Endothelial cell of umbilical vein (primary cell): ENCODE measurements at regions not wholly inside any gene's neighbourhood (a gene's known extent, or its start where the extent isn't known, plus 50 kb on each side); places are given as distances from the start of the nearest gene placed in this dataset.

Experiments used
- BruUV-seq: library from RNA; stranded (reverse); fragments of 400-500 nt; replicated peaks from 2 replicates; lab custom pipeline; 2021; lab: Mats Ljungman, UMichigan
- CTCF ChIA-PET: fragments of 300-600, 350-600 bp; sonication (Branson Sonifier 250); formaldehyde crosslinking; loops from one replicate; lab custom pipeline; 2021; ENCODE audit warnings: antibody characterized with exemption, inconsistent platforms; lab: Charles Lee
- POLR2A ChIA-PET: fragments of 300-600, 350-600 bp; sonication (Branson Sonifier 250); formaldehyde crosslinking; loops from one replicate; lab custom pipeline; 2021; ENCODE audit warnings: antibody characterized with exemption, inconsistent platforms; lab: Charles Lee
- DNase-seq: peaks from one replicate; pipeline ENCODE4 v3.0.0-alpha.2; 2011; ENCODE audit warnings: low read depth, low spot score
- FAIRE-seq: peaks from 2 replicates; lab custom pipeline; 2011; peaks lifted over from hg19 to GRCh38; lab: Jason Lieb, UNC
- H2AFZ ChIP-seq: 2 replicates; pipeline ENCODE4 v1.6.0; 2012; ENCODE audit warnings: low read depth, low read length, control low read depth, inconsistent platforms
- H3K27ac ChIP-seq: 2 replicates; pipeline ENCODE4 v1.5.1; 2011; ENCODE audit warnings: low read depth, mild to moderate bottlenecking, control low read depth, low read length, moderate library complexity; ENCODE audit not compliant: insufficient read depth
- H3K27me3 ChIP-seq, 2 experiments: 2 replicates each; pipeline versions ENCODE4 v1.6.0 to v1.6.1; 2011; ENCODE audit warnings: low read length in 2 of 2, mixed read lengths in 1 of 2; ENCODE audit not compliant: control insufficient read depth in 2 of 2, insufficient read depth in 2 of 2
- H3K36me3 ChIP-seq, 2 experiments: 2 replicates in 1 of 2; 3 replicates in 1 of 2; pipeline ENCODE4 v1.5.1; 2011; ENCODE audit warnings: low read length in 2 of 2, mild to moderate bottlenecking in 1 of 2, moderate library complexity in 1 of 2; ENCODE audit not compliant: control insufficient read depth in 2 of 2, insufficient read depth in 2 of 2; ENCODE audit errors: extremely low read depth in 1 of 2
- H3K4me1 ChIP-seq: 3 replicates; pipeline ENCODE4 v1.5.1; 2011; ENCODE audit warnings: mild to moderate bottlenecking, low read length; ENCODE audit not compliant: control insufficient read depth, insufficient read depth; ENCODE audit errors: extremely low read depth
- H3K4me2 ChIP-seq: 2 replicates; pipeline ENCODE4 v1.6.1; 2011; ENCODE audit warnings: low read length, control low read depth, mixed read lengths; ENCODE audit not compliant: insufficient read depth
- H3K4me3 ChIP-seq, 3 experiments: fragments of 200-600 bp in 1 of 3; sonication (generic), shearing (Covaris generic) in 1 of 3; replicated peaks in 1 of 3; 2 replicates each; pipeline ENCODE4 v1.5.1; 2011 to 2016; ENCODE audit warnings: control low read depth in 3 of 3, low read length in 3 of 3, mild to moderate bottlenecking in 2 of 3, inconsistent platforms in 1 of 3, low read depth in 1 of 3, moderate library complexity in 1 of 3; ENCODE audit not compliant: insufficient read depth in 1 of 3
- H3K79me2 ChIP-seq: 2 replicates; pipeline ENCODE4 v1.6.0; 2012; ENCODE audit warnings: low read length, inconsistent platforms; ENCODE audit not compliant: control insufficient read depth, insufficient read depth
- H3K9ac ChIP-seq: replicated peaks from 2 replicates; pipeline ENCODE3; 2011; ENCODE audit warnings: low read length, control low read depth; ENCODE audit not compliant: insufficient read depth; ENCODE audit errors: extremely low read depth
- H3K9me1 ChIP-seq: replicated peaks from 3 replicates; pipeline ENCODE4 v1.6.0; 2011; ENCODE audit warnings: mild to moderate bottlenecking, low read length; ENCODE audit not compliant: control insufficient read depth, insufficient read depth; ENCODE audit errors: extremely low read depth
- H3K9me3 ChIP-seq: replicated peaks from 2 replicates; pipeline ENCODE4 v1.5.1; 2012; ENCODE audit warnings: low read length, inconsistent platforms; ENCODE audit not compliant: control insufficient read depth, insufficient read depth
- H4K20me1 ChIP-seq: replicated peaks from 2 replicates; pipeline ENCODE3; 2011; ENCODE audit warnings: mild to moderate bottlenecking, low read length; ENCODE audit not compliant: control insufficient read depth, insufficient read depth; ENCODE audit errors: extremely low read depth
- EZH2 ChIP-seq: IDR thresholded peaks from 2 replicates; pipeline ENCODE4 v1.6.1; 2012; ENCODE audit warnings: borderline replicate concordance, low read depth, mild to moderate bottlenecking, moderate library complexity, low read length, inconsistent platforms; ENCODE audit not compliant: severe bottlenecking
- FOS ChIP-seq: IDR thresholded peaks from 2 replicates; pipeline ENCODE4 v1.6.1; 2011; ENCODE audit warnings: mild to moderate bottlenecking, low read length, moderate library complexity, borderline replicate concordance; ENCODE audit not compliant: insufficient read depth
- GATA2 ChIP-seq: IDR thresholded peaks from 2 replicates; pipeline ENCODE4 v1.7.0; 2011; ENCODE audit warnings: low read depth, mild to moderate bottlenecking, moderate library complexity, mixed read lengths, low read length; ENCODE audit not compliant: insufficient read length, insufficient read depth
- JUN ChIP-seq: IDR thresholded peaks from 2 replicates; pipeline ENCODE4 v1.6.1; 2011; ENCODE audit warnings: borderline replicate concordance, low read depth; ENCODE audit not compliant: insufficient read length, insufficient read depth
- MYC ChIP-seq: IDR thresholded peaks from one replicate; pipeline ENCODE4 v1.6.1; 2011; ENCODE audit warnings: mild to moderate bottlenecking, low read depth, low read length
- POLR2A ChIP-seq: IDR thresholded peaks from 2 replicates; pipeline ENCODE4 v1.6.1; 2012; ENCODE audit warnings: low read depth, mild to moderate bottlenecking, control low read depth, low read length
- POLR2AphosphoS5 ChIP-seq: IDR thresholded peaks from 2 replicates; pipeline ENCODE4 v1.6.1; 2012; ENCODE audit warnings: low read depth, mild to moderate bottlenecking, control low read depth, low read length, moderate library complexity; ENCODE audit not compliant: insufficient read depth
- dilution Hi-C: fragments of 300-500 bp; cut with MboI; formaldehyde crosslinking; loops from one replicate; pipeline ENCODE4 v1.15.0; 2019; ENCODE audit warnings: low sequenced_read_pairs; ENCODE audit not compliant: extremely low pct_ligation_motif_present
- intact Hi-C: fragments of 100-400 bp; cut with micrococcal nuclease; formaldehyde crosslinking; loops from one replicate; pipeline ENCODE4 v1.10.0; 2022
- TF ChIP-seq, protein P1 (sequence below), 2 donors: IDR thresholded peaks; 1 replicate in 1 of 2; 2 replicates in 1 of 2; pipeline ENCODE4 v1.5.1; 2011; ENCODE audit warnings: low read length in 2 of 2, mild to moderate bottlenecking in 2 of 2, moderate library complexity in 2 of 2, control low read depth in 1 of 2, inconsistent platforms in 1 of 2, low read depth in 1 of 2; ENCODE audit not compliant: insufficient read depth in 1 of 2; ENCODE audit errors: extremely low read depth in 1 of 2
- TF ChIP-seq, protein P2 (sequence below): IDR thresholded peaks from 2 replicates; pipeline ENCODE4 v1.6.1; 2011; ENCODE audit not compliant: insufficient read depth, insufficient read length

DNA sequence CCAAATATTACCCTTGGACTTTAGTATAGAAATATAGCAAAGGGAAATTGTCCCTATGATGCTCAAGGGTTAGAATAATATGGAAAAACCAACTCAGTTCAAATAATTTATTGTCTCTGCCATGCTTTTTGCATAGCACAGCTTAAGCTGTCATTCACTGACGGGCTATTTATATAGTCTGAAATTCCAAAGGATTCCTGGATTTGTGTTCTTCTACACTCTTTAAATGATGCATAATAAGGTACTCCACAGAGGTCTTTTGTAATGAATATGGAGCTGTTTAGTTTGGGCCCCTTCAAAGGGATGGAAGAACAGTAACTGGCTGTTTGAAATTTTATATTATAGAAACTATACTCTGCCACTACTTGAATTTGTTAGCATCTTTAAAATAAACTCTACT lies 276.6 kb upstream of the FERD3L start:
- no peaks in the 10 kb centered on the region for H3K27me3 ChIP-seq
- intact Hi-C loops (no loop called here), dilution Hi-C loops (no loop called here)
- no peak for TF ChIP-seq POLR2A
- TF ChIP-seq, protein P1, sequence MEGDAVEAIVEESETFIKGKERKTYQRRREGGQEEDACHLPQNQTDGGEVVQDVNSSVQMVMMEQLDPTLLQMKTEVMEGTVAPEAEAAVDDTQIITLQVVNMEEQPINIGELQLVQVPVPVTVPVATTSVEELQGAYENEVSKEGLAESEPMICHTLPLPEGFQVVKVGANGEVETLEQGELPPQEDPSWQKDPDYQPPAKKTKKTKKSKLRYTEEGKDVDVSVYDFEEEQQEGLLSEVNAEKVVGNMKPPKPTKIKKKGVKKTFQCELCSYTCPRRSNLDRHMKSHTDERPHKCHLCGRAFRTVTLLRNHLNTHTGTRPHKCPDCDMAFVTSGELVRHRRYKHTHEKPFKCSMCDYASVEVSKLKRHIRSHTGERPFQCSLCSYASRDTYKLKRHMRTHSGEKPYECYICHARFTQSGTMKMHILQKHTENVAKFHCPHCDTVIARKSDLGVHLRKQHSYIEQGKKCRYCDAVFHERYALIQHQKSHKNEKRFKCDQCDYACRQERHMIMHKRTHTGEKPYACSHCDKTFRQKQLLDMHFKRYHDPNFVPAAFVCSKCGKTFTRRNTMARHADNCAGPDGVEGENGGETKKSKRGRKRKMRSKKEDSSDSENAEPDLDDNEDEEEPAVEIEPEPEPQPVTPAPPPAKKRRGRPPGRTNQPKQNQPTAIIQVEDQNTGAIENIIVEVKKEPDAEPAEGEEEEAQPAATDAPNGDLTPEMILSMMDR (IDR thresholded peaks at IDR 0.05; ENCODE audit: extremely low read depth in 1 of 2, insufficient read depth in 1 of 2, low read depth in 1 of 2, low read length in 2 of 2), result no peak
- TF ChIP-seq GATA2, result no peak
- TF ChIP-seq EZH2, result no peak
- TF ChIP-seq JUN, result no peak
- TF ChIP-seq, protein P2, sequence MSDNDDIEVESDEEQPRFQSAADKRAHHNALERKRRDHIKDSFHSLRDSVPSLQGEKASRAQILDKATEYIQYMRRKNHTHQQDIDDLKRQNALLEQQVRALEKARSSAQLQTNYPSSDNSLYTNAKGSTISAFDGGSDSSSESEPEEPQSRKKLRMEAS, result no peak
- TF ChIP-seq MYC, result no peak
- TF ChIP-seq FOS, result no peak
- TF ChIP-seq POLR2AphosphoS5, result no peak
- no peaks in the 10 kb centered on the region for H3K4me1 ChIP-seq
- H3K9me3 ChIP-seq, result no peaks in the 10 kb centered on the region
- POLR2A ChIA-PET, result no interaction called here
- no peak overlapping the region for H3K4me3 ChIP-seq
- no peak overlapping the region for H3K27ac ChIP-seq
- no peak overlapping the region for H2AFZ ChIP-seq
- DNase-seq (no peak), FAIRE-seq (no peak)
- no peaks in the 10 kb centered on the region for H3K36me3 ChIP-seq
- no TSS peak for BruUV-seq
- no peak overlapping the region for H3K4me2 ChIP-seq
- CTCF ChIA-PET, result interaction anchor here (1.3 kb wide), 1 partner anchor 8 kb away, joined by 3 read pairs; no protein-coding TSS in a partner anchor
- no peak overlapping the region for H3K9ac ChIP-seq
- no peaks in the 10 kb centered on the region for H3K9me1 ChIP-seq
- no peaks in the 10 kb centered on the region for H4K20me1 ChIP-seq
- H3K79me2 ChIP-seq, result no peaks in the 10 kb centered on the region
